H1 (cell line): ENCODE measurements at regions not wholly inside any gene's neighbourhood (a gene's known extent, or its start where the extent isn't known, plus 50 kb on each side); places are given as distances from the start of the nearest gene placed in this dataset.

Experiments used
- GABPA ChIP-seq: IDR thresholded peaks from 2 replicates; pipeline ENCODE4 v1.6.1; 2011; ENCODE audit warnings: mild to moderate bottlenecking, low read length, moderate library complexity, borderline replicate concordance; ENCODE audit not compliant: insufficient read depth
- HDAC6 ChIP-seq: IDR thresholded peaks from one replicate; pipeline ENCODE4 v1.7.1; 2012; ENCODE audit warnings: low read depth, mild to moderate bottlenecking, inconsistent platforms, low read length, moderate library complexity
- RXRA ChIP-seq: IDR thresholded peaks from 2 replicates; pipeline ENCODE4 v1.6.1; 2011; ENCODE audit warnings: low read depth, mild to moderate bottlenecking, low read length, moderate library complexity; ENCODE audit not compliant: insufficient read depth
- SIN3A ChIP-seq, 2 experiments: IDR thresholded peaks in 1 of 2; conservative IDR thresholded peaks in 1 of 2; 2 replicates each; pipeline ENCODE4 v1.6.1; 2011 to 2012; ENCODE audit warnings: low read length in 2 of 2, improper control_type of control experiment in 1 of 2, low read depth in 1 of 2, mild to moderate bottlenecking in 1 of 2
- SIRT6 ChIP-seq: IDR thresholded peaks from one replicate; pipeline ENCODE4 v1.7.1; 2012; ENCODE audit warnings: low read length, inconsistent platforms
- TAF1 ChIP-seq: IDR thresholded peaks from 2 replicates; pipeline ENCODE4 v1.6.1; 2011; ENCODE audit warnings: mild to moderate bottlenecking, low read depth, low read length
- TAF7 ChIP-seq: optimal IDR thresholded peaks from 2 replicates; pipeline ENCODE3; 2011; ENCODE audit warnings: low read depth, mild to moderate bottlenecking, inconsistent platforms, low read length, moderate library complexity, borderline replicate concordance
- TCF12 ChIP-seq: IDR thresholded peaks from 2 replicates; pipeline ENCODE4 v1.6.1; 2011; ENCODE audit warnings: low read depth, mild to moderate bottlenecking, low read length
- TF ChIP-seq, protein P1 (sequence below): IDR thresholded peaks from 2 replicates; pipeline ENCODE4 v1.6.1; 2012; ENCODE audit warnings: inconsistent platforms

DNA sequence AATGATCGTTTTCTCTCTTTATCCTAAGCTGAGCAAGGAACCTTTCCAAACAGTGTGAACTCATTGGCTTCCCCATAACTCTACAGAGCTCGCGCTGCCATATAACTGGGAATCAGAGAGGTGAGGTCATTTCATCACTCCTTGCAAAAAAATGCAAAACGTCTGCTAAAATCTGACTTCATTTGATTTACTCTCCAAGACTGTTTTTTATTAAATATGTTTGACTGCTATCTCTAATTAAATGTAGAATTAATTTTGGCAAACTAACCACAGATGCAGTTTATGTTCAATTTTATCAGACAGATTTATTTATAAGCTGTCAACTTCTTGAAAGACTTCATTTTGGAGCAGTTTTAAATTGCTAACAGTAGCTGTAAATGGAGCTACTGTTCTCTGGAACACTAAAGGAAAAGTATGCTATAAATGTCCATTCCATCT lies 131.6 kb upstream of the SOX5 start (continued):
- TF ChIP-seq, protein P1, sequence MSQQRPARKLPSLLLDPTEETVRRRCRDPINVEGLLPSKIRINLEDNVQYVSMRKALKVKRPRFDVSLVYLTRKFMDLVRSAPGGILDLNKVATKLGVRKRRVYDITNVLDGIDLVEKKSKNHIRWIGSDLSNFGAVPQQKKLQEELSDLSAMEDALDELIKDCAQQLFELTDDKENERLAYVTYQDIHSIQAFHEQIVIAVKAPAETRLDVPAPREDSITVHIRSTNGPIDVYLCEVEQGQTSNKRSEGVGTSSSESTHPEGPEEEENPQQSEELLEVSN, result no peak
- TF ChIP-seq HDAC6 (no peak), SIN3A (conservative IDR thresholded peaks at IDR 0.05 in 1 of 2, IDR thresholded peaks at IDR 0.05 in 1 of 2; ENCODE audit: low read depth in 1 of 2, low read length in 2 of 2) (no peak), SIRT6 (no peak), TAF1 (no peak), TCF12 (no peak), TAF7 (no peak), RXRA (no peak), GABPA (no peak)
